Activated naive CD4-positive, alpha-beta T cell (primary cell): ENCODE measurements at regions not wholly inside any gene's neighbourhood (a gene's known extent, or its start where the extent isn't known, plus 50 kb on each side); places are given as distances from the start of the nearest gene placed in this dataset.
"Not testable (repeated sequence)": the region's sequence is repeated elsewhere in the genome, so short reads cannot be mapped to it uniquely, and the experiment has no call there.

Experiments used
- DNase-seq, 4 experiments: peaks; one replicate each; lab custom pipeline; 2025; lab: John Stamatoyannopoulos, UW

DNA sequence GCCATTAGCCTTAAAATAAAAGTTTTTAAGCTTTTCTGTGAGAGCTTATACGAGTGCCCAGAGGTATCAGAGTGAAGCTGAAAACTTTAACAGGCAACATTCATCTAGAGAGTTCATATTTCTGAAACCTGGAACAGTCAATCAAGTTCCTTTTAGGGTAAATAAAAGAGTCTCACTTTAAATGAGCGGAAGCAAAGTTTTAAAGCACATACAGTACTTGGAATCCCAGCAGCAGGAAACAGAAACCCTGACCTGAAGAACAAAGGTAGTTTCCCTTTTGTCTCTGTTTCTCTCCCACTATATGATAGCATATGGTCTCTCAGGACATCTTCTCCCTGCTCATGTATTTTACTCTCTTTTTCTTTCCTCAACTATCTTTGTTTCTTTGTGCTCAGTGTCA lies 153.0 kb downstream of the ASB9 start:
- no peak for DNase-seq

GRCh38 chrX:15114743-15115566 lies 154.9 kb downstream of the ASB9 start:
- DNase-seq = no peak

DNA sequence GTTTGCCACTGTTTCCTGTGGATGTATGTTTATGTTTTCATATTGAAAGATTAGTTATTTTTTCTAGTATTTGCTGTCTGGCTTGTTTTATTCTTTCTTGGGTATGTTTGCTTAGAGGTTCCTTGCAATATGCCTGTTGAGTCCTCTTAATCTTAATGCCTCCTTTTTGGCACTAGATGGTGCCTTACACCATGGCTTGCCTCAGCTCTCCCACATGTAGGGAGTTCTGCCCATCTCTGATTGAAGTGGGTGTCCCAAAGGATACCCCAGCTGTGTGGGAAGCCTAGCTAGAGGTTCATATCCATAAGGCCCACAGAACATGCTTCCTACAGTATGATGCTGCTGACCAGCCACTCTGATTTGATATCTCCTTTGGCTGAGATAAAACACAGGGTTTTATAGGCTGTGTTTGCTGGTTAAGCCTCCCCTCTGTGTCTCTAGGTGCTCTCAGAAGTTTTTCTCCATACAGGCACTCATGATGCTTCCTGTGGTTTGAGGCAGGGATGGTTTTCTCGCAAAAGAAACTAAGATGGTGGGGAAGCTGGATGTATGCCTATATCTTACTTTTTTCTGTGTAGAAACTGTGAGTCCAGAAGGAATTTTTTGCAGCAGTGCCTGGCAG lies 162.4 kb downstream of the ASB9 start:
- no peak for DNase-seq

GRCh38 chrX:15098505-15098904 lies 171.4 kb downstream of the ASB9 start:
- no peak for DNase-seq

DNA sequence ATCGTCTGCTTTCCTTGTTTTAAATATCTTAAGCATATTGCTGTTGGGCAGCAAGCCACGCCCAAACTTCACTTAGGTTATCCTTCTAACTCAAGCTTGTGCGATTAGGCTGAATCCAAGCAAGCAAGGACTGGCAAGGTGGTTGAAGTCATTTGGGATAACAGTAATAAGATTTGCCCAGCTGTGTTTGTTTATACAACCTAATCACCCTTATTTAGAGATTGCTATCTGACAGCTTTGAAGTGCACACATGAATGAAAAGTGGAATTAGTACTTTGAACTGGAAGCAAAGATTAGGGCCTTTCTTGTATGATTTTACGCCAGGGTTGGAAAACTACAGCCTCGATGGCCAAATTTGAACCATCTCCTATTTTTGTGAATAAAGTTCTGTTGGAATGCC lies 182.1 kb downstream of the ASB9 start:
- no peak for DNase-seq

- DNase-seq = no peak
Measured at GRCh38 chrX:15073313-15073712, 196.6 kb downstream of the ASB9 start.

DNA sequence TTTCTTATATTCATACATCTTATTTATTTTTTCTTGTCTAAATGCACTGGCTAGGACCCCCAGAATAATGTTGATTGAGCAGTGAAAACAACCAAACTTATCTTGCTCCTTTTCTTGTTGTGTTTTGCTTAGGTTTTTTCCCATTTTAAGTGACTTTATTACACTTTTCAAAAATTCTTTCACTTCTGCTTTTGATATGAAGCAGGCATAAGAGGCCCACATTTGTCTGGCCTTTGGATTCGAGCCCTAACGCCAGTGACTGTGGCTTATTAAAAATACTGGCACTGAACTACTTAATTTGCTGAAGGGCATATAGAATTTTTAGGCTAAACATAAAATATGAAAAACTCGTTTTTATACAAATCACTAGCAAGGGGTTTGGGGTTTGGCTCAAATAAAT lies 197.0 kb downstream of the ASB9 start:
- no peak for DNase-seq

GRCh38 chrX:15072259-15072658 lies 197.6 kb downstream of the ASB9 start:
- no peak for DNase-seq

DNA sequence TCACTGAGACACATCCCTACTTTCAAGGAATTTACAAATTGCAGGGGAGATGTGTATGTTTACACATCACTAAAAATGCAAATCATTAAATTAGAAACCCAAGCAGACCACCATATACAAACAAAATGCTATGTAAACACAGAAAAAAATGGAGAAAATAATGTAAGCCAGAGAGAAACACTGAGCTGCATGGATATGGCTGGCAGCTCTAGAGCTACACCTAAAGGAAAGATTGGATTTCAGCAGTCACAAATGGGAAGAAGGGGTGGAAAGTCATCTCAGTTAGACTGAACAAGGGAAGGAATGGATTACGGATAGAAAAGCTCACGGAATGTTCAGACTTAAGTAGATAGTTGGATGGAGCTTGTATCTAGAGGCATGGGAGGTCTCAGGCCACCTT lies 186.3 kb downstream of the MOSPD2 start:
- DNase-seq = no peak

DNA sequence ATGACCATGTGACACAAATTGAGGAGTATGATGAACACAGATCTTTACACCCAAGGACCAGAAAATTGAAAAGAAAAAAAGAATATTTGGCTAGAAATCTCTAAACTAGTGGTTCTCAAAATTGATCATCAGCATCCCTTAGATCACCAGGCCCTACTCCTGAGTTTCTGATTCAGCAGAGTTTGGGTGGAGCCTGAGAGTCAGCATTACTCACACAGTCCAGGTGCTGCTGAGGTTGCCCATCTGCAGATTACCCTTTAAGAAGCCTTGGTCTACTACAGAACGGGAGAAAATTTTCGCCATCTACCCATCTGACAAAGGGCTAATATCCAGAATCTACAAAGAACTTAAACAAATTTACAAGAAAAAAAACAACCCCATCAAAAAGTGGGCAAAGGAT lies 182.8 kb downstream of the MOSPD2 start:
- no peak for DNase-seq

GRCh38 chrX:15055146-15055930 lies 182.1 kb downstream of the MOSPD2 start:
- no peak for DNase-seq

GRCh38 chrX:15050395-15050794 lies 177.2 kb downstream of the MOSPD2 start:
- DNase-seq = no peak

GRCh38 chrX:15043538-15043937 lies 170.3 kb downstream of the MOSPD2 start:
- no peak for DNase-seq

- DNase-seq = no peak
Measured at GRCh38 chrX:15033917-15034316, 160.7 kb downstream of the MOSPD2 start.

DNA sequence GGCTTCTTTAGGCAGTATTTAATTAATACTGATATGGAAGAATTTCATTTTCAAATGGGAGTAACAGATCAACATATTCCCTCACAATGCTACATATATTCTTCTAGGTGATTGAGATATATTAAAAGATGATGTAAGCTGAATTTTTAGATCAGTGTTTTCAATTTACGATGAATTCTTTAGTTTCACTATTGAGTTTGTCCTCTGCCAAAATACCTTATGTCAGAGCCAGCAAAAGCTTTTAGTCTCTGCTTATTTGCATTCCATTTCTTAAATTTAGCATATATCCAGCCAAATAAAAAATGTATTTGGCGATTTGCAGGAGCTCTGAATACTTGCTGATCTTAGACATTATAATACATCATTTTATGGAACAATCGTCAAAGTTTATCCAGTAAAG lies 144.3 kb downstream of the MOSPD2 start:
- DNase-seq = no peak

DNA sequence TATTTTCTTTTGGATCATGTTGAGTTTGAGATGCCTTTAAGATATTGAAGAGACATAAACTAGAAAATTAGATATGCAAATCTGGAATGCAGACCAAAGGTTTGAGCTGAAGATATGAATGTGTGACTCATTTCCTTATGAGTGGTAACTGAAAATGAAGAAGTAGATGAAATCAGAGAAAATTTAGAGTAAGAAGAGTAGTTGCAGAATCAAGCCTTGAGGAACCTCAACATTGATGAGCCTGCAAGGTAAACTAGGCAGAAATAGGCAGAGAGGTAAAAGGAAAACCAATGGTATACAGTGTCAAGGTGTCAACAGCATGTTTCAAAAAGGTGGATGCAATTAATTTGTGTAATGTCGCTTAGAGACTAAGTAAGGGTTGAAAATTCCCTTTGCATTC lies 142.8 kb downstream of the MOSPD2 start:
- no peak for DNase-seq

DNA sequence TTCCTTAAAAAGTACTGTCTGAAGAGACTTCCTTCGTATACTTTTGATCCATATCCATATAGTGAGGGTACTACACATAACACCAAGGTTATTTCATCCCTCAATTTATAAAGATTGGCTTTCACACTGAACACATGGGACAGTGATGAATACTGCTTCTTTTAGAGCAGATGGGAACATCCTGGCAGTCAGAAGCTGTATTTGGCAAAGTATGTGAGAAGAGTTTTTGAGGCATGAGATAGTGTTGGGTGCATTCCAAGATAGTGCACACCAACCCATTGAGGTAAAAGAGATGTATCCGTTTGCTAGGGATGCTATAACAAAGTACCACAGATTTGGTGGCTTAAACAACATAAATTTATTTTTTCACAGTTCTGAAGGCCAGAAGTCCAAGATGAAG lies 141.1 kb downstream of the MOSPD2 start:
- DNase-seq = no peak

- DNase-seq = no peak
Measured at GRCh38 chrX:15013461-15013860, 140.2 kb downstream of the MOSPD2 start.

- DNase-seq = no peak
Measured at GRCh38 chrX:14997271-14997670, 124.0 kb downstream of the MOSPD2 start.

DNA sequence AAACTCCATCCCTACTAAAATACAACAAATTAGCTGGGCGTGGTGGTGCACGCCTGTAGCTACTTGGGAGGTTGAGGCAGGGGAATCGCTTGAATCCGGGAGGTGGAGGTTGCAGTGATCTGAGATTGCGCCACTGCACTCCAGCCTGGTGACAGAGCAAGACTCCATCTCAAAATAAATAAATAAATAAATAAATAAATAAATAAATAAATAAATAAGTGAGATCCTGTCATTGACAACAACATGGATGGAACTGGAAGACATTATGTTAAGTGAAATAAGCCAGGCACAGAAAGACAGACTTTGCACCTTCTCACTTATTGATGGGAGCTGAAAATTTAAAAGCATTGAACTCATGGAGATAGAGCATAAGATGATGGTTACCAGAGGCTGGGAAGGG lies 111.2 kb downstream of the MOSPD2 start:
- DNase-seq = not testable (repeated sequence)
